ENCODE measurements at regions not wholly inside any gene's neighbourhood (a gene's known extent, or its start where the extent isn't known, plus 50 kb on each side); places are given as distances from the start of the nearest gene placed in this dataset.
A peak's percentile ranks its signal among the peaks of the same experiment; 100 is the strongest.

DNA sequence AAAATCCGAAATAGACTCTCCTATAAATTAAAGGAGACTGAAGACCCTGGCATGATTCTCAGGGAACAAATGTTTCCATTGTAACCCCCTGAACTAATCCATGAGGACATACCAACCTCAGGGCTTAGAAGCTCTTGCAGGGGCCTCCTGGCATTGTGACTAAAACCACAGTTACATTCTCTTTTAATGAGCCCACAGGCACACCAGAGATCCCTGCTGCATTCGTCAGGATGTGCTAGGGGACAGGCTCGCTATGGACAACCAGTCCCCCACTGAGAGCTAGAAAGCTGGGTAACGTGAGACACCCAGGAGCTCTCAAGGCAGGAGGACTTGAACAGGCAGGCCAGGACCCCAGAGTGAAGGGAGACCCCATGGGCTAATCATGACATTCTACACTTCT lies 140.6 kb upstream of the TNRC6C start:
- FAIRE-seq, result no peak
- no peak for DNase-seq (ENCODE audit: extremely low spot score, insufficient read length, low read depth)

DNA sequence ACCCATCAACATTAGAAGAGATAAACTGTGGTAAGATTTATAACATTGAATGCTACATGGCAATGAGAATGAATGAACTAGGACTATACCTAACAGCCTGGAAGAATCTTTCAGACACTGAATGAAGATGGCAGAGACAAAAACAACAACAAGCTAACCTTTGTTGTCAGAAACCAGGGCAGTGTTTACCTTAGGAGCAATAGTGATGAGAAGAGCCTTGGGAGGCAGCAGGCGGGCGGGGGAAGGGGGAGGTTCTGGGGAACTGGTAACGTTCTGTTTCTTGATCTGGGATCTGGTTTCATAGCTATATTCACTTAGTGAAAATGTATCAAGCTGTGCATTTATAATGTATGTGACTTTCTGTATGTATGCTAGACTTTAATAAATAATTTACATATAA lies 139.0 kb upstream of the TNRC6C start:
- no peak for FAIRE-seq
- no peak for DNase-seq (ENCODE audit: extremely low spot score, insufficient read length, low read depth)

DNA sequence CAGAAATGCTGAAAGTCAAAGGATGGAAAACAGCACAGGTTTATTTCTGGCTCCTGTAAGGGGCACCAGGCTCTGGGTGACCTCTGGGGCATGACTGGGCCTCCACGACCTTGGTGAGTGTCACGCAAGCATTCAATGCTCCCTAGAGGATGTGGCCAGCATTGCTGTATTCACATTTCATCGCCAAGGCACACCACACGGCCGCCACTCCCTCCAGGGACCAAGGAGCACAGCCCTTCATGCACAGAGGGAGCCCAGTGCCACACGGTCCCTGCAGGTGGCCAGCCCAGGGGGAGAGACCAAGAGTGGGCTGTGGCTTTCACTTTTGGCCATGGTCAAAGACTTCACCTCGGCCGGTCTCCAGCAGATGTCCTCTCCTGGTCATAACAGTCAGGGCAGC lies 137.4 kb upstream of the TNRC6C start:
- DNase-seq (ENCODE audit: extremely low spot score, insufficient read length, low read depth) (no peak), FAIRE-seq (peak; percentile 39)

DNA sequence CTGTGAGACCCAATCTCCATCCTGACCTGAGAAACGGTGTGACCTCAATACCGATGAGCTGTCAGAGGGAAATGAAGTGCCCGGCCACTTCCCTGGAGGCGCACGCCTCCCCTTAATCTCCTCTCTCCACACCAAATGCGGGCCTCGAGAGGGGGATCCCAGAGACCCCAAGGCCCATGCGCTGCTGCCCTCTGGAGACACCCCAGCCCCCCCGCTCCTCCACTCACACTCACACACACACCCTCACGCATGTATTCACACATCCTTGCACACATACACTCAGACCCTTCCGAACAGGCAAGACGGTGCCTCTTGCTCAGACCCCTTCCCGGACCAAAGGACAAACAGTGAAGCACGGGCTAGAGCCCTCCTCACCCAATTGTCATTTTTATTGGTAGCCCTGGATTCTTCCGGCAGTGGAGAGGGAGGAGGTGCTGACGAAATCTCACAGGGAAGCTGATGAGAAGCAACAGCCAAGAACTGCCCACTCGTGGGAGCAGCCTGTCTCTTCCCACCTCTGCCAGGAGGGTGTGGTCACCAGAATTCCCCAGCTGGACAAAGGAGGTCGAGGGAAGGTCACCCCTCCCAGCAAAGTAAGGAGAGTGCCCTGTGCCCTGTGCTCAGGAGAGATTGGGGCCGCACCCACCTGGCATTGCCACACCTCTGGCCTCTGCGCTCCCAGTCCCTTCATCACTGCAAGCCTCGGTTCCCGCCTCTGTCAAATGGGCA lies 136.0 kb upstream of the TNRC6C start:
- FAIRE-seq, result no peak
- DNase-seq (ENCODE audit: extremely low spot score, insufficient read length, low read depth), result no peak

DNA sequence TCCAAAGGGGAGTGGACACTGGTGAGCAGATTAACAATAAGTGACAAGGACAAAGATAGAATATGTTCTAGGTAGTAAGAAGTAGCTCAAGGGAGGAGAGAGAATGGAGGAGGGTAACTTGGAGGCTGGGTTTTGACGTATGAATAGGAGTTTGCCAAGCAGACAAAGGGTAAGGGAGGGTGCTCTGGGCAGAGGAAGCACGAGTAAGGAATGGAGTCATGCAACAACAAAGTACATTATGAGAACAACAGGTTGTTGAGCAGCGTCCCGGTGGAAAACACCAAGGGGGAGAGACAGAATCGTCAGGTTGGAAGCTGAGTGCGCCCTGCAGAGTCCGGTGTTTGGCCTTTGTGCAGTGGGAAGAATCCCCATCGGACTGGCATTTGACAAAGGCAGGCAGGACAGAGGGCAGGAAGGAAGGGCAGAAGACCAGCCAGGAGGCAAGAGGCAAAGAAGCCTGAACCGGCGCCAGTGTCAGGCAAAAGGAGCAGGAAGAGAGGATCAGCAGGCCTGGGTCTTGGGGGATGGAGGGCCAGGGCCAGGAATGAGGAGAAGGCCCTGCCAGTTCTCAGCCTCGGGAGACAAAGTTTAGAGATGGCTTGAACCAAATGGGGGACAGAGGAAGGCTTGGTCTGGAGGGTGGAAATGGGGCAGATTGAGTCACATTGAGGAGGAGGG lies 134.3 kb upstream of the TNRC6C start:
- DNase-seq (ENCODE audit: extremely low spot score, insufficient read length, low read depth) (no peak), FAIRE-seq (no peak)

DNA sequence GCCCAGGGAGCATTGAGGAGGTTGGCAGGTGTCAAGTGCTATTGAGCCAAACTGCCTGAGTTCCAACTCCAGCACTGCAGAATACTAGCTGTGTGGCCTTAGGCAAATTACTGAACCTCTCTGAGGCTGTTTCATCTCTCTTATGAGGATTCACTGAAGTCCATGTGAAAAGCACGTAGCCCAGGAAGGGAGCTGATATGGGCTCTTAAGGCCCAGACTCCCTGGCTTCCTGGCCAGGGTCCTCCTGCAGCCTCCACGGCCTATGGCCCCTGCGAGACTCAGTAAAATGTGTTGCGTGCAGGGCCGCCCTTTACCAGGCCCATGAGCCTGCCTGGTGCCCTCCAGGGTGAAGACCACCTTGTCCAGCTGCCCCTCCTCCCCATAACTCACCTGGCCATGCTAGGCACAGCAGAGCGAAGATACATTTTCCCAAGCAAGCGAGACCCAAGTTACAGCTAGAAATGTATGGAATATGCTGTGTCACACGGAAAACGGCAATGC lies 133.7 kb upstream of the TNRC6C start:
- DNase-seq (ENCODE audit: extremely low spot score, insufficient read length, low read depth), result no peak
- FAIRE-seq, result no peak

DNA sequence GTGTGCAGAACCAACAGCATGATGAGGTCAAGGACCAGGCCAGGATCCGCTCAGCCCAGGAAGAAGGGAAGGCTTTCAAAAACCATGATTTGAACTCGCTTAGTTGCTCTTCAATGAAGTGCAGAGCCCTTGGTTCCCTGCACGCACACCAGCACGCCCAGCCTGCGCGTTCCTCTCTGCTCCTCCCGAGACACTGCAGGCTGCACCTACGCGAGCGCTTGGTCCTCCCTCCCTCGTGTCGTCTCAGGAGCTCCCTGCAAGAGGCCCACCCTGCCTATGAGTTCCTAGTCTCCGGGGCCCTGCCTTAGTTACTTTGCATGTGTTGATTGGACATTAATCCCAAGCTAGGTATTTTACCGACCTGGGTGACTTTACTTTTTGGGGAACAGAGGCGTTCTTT lies 132.9 kb upstream of the TNRC6C start:
- no peak for FAIRE-seq
- no peak for DNase-seq (ENCODE audit: extremely low spot score, insufficient read length, low read depth)

DNA sequence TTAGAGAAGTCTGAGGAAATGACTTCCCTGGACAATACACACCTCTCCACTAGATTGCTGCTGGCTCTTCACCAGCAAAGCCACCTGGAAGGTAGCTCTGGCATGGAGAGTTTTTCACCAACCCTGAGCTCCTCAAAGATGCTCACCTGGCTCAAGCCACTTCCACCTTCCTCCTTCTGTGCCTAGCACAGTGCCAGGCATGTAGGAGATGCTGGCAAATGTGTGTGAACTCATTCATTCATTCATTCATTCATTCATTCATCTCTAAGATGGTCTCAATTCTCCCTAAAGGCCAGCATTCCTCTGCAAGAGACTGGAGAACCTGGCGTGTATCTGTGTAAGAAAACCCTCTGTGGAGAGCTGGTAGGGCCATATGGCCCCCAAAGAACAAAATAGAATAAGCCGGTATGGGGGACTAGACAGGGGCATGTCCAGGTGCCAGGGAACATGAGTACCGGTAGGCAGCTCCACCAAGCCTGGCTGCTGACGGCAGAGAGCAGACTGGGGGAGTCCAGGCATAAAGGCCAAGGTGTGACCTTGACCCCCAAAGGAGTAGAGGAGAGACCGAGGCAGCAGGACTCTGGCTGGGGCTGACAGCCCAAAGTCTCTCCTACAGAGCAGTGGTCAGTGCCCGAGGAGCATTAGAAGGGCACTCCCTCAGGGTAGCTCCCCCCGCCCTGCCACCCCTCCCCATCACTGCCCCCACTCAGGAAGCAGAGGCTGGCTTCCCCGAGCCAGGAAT lies 132.2 kb upstream of the TNRC6C start:
- FAIRE-seq (no peak), DNase-seq (ENCODE audit: extremely low spot score, insufficient read length, low read depth) (no peak)

DNA sequence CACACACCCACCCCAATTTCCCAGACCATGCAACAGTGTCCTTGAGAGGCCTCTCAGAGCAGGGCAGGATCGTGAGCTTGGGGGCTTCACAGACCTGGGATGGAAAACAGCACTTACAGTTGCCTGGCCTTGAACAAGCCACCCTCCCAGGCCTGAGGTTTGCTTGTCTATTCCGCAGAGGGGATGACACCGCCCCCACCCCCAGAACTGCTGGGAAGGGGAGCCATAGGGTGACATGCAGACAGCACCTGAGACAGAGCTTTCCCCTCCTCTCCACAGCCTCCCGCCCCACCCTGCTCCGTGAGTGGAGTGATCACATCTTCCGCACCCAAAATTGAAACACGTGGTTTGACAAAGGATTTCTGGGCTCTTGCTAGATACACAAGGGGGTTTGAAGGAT lies 131.5 kb upstream of the TNRC6C start:
- DNase-seq (ENCODE audit: extremely low spot score, insufficient read length, low read depth), result no peak
- FAIRE-seq, result no peak

DNA sequence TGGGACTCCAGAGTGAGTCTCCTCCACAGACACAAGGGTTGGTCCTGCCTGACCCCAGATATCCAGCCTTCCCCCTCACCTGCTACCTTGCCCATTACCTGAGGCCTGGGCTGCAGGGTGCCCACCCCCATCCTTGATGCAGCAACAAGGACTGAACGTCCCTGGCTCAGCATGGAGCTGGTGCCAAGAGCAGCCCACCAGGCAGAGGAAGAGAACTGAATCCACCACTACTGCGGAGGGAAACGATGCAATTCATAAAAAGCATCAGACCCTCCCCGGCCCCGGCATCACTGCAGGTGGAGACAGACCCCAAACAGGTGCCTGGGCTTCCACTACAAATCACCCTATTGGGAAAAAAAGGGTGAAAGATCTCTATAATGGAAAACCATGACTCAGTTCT lies 131.0 kb upstream of the TNRC6C start:
- no peak for FAIRE-seq
- no peak for DNase-seq (ENCODE audit: extremely low spot score, insufficient read length, low read depth)

DNA sequence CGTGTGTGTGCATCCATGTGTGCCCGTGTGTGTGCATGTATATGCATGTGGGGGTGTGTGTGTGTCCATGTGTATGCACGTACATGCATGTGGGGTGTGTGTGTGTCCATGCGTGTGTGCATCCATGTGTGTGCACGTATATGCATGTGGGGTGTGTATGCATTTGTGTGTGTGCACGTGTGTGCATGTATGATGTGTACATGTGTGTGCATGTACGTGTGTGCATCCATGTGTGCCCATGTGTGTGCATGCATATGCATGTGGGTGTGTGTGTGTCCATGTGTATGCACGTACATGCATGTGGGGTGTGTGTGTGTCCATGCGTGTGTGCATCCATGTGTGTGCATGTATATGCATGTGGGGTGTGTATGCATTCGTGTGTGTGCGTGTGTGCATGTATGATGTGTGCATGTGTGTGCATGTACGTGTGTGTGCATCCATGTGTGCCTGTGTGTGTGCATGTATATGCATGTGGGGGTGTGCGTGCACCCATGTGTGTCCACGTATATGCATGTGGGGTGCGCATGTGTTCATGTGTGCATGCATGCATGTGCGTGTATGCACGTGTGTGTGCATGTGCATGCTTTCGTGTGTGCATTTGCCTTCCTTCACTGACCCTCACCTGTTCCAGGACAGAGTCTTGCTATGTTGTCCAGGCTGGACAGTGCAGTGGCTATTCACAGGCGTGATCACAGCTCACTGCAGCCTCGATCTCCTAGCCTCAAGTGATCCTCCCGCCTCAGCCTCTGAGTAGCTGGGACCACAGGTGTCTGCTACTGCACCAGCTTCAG lies 129.6 kb upstream of the TNRC6C start:
- FAIRE-seq (no peak), DNase-seq (ENCODE audit: extremely low spot score, insufficient read length, low read depth) (no peak)

DNA sequence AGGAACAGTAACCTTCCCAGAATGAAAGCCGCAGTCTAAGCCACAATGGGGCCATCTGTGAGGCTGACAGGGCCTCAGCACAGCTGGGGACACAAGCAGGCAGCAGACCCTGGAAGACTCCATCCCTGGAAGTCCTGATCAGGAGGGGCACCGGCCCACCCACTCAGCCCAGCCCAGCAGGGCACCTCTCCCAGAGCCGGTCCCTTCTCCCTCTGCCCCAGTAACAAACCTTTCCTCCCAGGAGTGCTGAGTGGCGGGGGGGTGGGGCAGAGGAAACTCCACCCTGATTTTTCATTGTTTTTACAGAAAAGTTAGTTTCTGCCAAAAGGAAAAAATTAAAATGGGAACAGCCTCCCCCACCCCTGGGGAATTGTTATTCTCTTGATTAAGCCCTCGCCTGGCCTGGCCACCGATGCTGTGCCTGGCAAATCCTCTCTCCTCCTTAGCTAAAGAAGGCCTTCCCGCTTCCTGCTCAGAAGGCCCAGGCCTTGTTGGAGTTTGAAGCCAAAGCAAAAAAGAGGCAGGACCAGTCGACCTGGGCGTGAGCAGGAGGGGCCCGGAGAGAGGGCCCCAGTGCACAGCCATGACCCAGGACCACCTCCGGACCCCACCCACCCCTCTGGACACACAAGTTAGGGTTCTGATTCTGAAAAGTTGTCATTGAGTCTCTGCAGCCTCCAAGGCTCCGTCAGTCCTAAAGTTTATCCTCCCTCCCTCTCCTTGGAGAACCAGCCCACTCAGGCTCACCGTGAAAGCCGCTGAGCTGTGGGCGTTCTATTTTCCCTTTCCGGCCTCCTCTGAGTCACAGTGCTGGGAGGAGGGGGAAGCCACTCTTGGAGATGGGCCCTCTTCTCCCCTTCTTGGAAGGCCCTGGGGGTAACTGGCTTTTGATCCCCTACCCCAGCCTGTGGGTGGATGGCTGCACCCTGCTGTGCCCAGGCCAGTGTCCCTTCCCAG lies 128.4 kb upstream of the TNRC6C start:
- no peak for FAIRE-seq

DNA sequence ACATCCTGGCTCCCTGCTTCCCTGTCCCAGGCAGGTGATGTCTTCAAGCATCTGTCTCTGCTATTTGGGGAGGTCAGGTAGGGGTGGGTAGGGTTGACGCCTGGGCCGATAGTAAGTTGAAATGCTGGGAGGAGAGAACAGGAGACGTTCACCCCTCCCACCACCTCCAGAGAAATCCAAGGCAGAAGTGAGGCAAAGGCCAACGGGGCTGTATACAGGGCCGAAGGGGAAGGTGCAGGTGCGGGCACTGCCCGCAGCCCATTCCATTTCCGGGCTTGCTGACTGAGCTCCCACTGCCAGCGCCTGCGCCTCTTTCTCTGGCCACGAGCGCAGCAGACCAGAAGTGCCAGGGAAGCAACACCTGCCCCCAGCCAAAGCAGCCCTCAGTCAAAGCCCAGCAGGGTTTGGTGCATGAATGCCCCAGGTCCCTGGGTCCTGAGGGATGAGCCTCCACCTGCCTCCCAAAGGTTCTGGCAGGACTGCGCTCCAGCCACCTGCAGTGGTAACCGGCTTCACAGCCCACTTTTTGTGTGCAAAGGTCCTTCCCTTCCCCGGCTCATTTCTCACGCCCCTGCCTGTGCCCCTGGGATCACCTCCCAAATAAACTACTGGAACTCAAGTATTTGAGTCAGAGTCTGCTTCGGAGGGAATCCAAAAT lies 127.6 kb upstream of the TNRC6C start:
- FAIRE-seq (no peak), DNase-seq (ENCODE audit: extremely low spot score, insufficient read length, low read depth) (no peak)

More for the DNA sequence above, 128.4 kb upstream of the TNRC6C start:
- no peak for DNase-seq (ENCODE audit: extremely low spot score, insufficient read length, low read depth)

DNA sequence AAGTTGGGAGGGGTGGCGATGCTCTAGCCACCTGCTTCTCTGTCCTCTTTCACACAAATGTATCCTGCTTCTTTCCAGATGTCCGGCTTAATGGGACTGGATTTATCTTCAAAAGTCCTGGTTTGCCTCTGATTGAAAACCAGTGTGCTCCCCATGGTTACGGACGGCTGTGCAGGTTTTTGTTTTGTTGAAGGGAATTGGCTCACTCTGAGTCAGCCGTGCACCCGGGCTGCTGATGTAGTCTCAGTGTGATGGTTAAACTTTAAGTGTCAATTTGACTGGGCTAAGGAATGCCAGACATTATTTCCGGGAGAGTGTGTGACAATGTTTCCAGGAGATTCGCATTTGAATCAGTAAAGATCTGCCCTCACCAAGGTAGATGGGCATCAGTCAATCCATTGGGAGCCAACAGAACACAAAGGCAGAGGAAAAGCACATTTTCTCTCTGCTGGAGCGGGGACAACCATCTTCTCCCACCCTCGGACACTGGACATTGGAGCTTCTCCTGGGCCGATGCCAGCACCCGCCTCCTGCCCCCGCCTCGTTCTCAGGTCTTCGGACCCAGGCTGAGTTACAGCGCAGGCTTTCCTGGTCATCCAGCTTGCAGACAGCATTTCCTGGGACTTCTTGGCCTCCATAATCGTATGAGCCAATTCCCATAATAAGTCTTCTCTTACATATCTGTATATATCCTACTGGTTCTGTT lies 126.9 kb upstream of the TNRC6C start:
- DNase-seq (ENCODE audit: extremely low spot score, insufficient read length, low read depth) (no peak), FAIRE-seq (no peak)

DNA sequence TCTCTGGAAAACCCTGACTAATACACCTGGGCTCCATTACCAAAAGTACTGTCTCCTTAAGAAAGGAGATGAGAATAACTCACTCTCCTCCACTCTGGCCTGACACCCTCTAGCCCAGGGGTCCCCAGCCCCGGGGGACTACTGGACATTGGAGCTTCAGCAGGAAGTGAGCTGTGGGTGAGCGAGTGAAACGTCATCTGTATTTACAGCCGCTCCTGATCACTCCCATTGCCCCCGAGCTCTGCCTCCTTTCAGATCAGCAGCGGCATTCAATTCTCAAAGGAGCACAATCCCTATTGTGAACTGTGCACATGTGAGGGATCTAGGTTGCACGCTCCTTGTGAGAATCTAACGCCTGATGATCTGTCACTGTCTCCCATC lies 126.3 kb upstream of the TNRC6C start:
- DNase-seq (ENCODE audit: extremely low spot score, insufficient read length, low read depth) (no peak), FAIRE-seq (no peak)

DNA sequence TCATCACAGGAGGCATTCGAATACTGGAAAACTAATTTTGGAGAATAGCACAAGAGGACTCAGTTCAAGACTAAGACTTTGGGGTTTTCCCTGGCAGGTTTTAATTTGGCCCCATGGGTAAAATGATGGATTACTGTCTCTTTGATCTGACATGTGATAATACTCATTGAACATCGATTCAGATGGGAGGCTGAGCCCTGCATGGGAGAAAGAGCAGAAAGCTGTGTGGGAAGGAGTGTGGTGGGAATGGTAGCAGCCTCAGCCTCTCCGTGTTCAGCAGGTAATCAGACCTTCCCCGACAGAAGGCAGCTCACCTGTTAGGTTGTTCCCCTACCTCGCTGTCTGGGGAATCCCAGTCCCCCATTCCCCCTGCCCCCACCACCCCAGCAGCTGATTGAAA lies 124.7 kb upstream of the TNRC6C start:
- DNase-seq (ENCODE audit: extremely low spot score, insufficient read length, low read depth) (no peak), FAIRE-seq (no peak)

DNA sequence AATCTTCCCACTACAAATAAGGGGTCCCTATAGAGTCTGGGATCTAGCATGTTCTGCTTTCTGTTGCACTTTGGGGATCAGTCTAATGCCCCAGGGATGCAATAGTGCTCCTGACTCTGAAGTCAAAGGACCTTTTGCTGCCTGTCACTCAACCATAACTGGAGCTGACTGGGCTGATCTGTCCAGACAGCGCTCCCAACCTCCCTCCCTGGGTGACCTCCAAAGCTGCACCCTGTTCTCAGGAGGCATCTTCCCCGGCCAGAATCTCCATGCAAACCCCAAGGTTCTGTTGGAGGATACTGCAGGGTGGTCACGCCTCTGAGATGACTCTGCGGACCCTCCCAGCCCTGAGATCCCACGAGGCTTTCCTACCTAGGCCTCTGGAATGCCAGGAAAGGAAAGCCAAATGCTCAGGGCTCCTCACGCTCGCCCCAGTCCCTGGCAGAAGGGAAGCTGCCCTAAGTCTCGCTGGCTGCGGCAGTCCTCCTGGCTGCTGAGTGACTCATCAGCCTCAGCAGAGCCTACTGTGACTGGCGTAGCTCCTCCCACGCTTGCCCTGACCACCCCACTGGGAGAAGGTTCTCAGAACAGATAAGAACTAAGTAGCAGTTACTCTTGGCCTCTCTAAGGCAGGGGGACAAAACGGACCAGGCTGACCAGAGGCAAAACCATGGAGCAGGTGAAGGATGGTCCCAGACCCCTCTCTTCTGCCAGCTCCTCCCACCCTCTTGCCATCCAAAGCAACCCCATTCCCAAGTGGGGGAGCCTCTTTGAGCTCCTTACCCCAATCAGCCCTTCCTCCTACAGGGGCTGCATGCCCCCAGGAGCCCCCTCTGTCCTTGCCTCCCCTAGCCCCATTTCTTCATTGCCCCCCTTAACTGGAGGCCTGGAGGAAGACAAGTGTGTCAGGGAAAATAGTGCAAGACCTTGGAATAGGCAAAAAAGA lies 124.1 kb upstream of the TNRC6C start:
- DNase-seq (ENCODE audit: extremely low spot score, insufficient read length, low read depth) (peak; percentile 49), FAIRE-seq (no peak)
